ENCODE measurements at regions not wholly inside any gene's neighbourhood (a gene's known extent, or its start where the extent isn't known, plus 50 kb on each side); places are given as distances from the start of the nearest gene placed in this dataset.

- Histone ChIP-seq H3K79me2 (ENCODE audit: insufficient read depth, low read length) (no peaks in the 10 kb centered on the region), H4K20me1 (ENCODE audit: insufficient read depth, low read length) (no peaks in the 10 kb centered on the region), H3K4me1 (ENCODE audit: insufficient read depth, low read length) (no peaks in the 10 kb centered on the region), H3K4me3 (replicated peaks in 1 of 3; ENCODE audit: insufficient read depth in 1 of 3, low read depth in 2 of 3, low read length in 3 of 3) (no peak overlapping the region), H3K9me3 (ENCODE audit: low read length) (no peaks in the 10 kb centered on the region), H3K9ac (ENCODE audit: insufficient read depth, low read depth, low read length) (no peak overlapping the region), H3K4me2 (ENCODE audit: low read depth, low read length) (no peak overlapping the region), H3K27ac (ENCODE audit: extremely low read length, insufficient read depth, low read length) (no peak overlapping the region), H2AFZ (ENCODE audit: low read length) (no peak overlapping the region), H3K36me3 (replicated peaks in 1 of 2; ENCODE audit: control insufficient read depth in 1 of 2, insufficient read depth in 2 of 2, low read length in 2 of 2) (no peaks in the 10 kb centered on the region), H3K27me3 (ENCODE audit: control insufficient read depth in 1 of 2, insufficient read depth in 2 of 2, low read length in 2 of 2) (no peaks in the 10 kb centered on the region; a peak in 1 of 5 replicates)
- intact Hi-C loops (cut with micrococcal nuclease; ENCODE audit: unreplicated experiment) = no loop called here
- CTCF ChIA-PET (ENCODE audit: low intra/inter-chr PET ratio, low total read pairs) = no interaction called here
- no peak for DNase-seq (ENCODE audit: low spot score)
- in situ Hi-C loops (cut with HindIII; ENCODE audit: extremely low pct_ligation_motif_present, low pct_unique_long_range_greater_than_20kb) = no loop called here
- ATAC-seq = no peak
- TF ChIP-seq KDM6A (CRISPR knock-in tag; IDR thresholded peaks at IDR 0.05; ENCODE audit: low read depth) (no peak), ZBTB2 (CRISPR knock-in tag; IDR thresholded peaks at IDR 0.05; ENCODE audit: low read depth) (no peak), BORCS8-MEF2B (CRISPR knock-in tag; IDR thresholded peaks at IDR 0.05) (no peak), EEA1 (CRISPR knock-in tag; IDR thresholded peaks at IDR 0.05; ENCODE audit: borderline replicate concordance) (no peak), ZNF260 (CRISPR knock-in tag; IDR thresholded peaks at IDR 0.05; ENCODE audit: borderline replicate concordance, low read depth) (no peak), ZNF136 (CRISPR knock-in tag; IDR thresholded peaks at IDR 0.05; ENCODE audit: low read depth) (no peak), GMEB2 (CRISPR knock-in tag; IDR thresholded peaks at IDR 0.05; ENCODE audit: low read depth) (no peak), RAD51 (IDR thresholded peaks at IDR 0.05; ENCODE audit: borderline replicate concordance) (no peak)
- TF ChIP-seq, protein P1, sequence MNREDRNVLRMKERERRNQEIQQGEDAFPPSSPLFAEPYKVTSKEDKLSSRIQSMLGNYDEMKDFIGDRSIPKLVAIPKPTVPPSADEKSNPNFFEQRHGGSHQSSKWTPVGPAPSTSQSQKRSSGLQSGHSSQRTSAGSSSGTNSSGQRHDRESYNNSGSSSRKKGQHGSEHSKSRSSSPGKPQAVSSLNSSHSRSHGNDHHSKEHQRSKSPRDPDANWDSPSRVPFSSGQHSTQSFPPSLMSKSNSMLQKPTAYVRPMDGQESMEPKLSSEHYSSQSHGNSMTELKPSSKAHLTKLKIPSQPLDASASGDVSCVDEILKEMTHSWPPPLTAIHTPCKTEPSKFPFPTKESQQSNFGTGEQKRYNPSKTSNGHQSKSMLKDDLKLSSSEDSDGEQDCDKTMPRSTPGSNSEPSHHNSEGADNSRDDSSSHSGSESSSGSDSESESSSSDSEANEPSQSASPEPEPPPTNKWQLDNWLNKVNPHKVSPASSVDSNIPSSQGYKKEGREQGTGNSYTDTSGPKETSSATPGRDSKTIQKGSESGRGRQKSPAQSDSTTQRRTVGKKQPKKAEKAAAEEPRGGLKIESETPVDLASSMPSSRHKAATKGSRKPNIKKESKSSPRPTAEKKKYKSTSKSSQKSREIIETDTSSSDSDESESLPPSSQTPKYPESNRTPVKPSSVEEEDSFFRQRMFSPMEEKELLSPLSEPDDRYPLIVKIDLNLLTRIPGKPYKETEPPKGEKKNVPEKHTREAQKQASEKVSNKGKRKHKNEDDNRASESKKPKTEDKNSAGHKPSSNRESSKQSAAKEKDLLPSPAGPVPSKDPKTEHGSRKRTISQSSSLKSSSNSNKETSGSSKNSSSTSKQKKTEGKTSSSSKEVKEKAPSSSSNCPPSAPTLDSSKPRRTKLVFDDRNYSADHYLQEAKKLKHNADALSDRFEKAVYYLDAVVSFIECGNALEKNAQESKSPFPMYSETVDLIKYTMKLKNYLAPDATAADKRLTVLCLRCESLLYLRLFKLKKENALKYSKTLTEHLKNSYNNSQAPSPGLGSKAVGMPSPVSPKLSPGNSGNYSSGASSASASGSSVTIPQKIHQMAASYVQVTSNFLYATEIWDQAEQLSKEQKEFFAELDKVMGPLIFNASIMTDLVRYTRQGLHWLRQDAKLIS (CRISPR knock-in tag; IDR thresholded peaks at IDR 0.05) = no peak
- TF ChIP-seq, protein P2, sequence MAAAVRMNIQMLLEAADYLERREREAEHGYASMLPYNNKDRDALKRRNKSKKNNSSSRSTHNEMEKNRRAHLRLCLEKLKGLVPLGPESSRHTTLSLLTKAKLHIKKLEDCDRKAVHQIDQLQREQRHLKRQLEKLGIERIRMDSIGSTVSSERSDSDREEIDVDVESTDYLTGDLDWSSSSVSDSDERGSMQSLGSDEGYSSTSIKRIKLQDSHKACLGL (CRISPR knock-in tag; IDR thresholded peaks at IDR 0.05) = no peak
- BruUV-seq (replicated peaks) = no TSS peak
- WGBS (ENCODE audit: low lambda C conversion rate) = 0% methylated on average over 2 of the region's 2 CpGs
- POLR2A ChIA-PET = no interaction called here
- FAIRE-seq = no peak
Observed at GRCh38 chr4:126559961-126560360, 1072.8 kb upstream of the INTU start.
